GM18508 (cell line): ENCODE measurements at regions not wholly inside any gene's neighbourhood (a gene's known extent, or its start where the extent isn't known, plus 50 kb on each side); places are given as distances from the start of the nearest gene placed in this dataset.
"Not testable (repeated sequence)": the region's sequence is repeated elsewhere in the genome, so short reads cannot be mapped to it uniquely, and the experiment has no call there.

Source experiments
- ATAC-seq: cut with Tn5 transposase; IDR thresholded peaks from one replicate; pipeline ENCODE4 v1.9.1; 2021; ENCODE audit warnings: moderate number of reproducible peaks; ENCODE audit not compliant: insufficient read depth, unreplicated experiment

DNA sequence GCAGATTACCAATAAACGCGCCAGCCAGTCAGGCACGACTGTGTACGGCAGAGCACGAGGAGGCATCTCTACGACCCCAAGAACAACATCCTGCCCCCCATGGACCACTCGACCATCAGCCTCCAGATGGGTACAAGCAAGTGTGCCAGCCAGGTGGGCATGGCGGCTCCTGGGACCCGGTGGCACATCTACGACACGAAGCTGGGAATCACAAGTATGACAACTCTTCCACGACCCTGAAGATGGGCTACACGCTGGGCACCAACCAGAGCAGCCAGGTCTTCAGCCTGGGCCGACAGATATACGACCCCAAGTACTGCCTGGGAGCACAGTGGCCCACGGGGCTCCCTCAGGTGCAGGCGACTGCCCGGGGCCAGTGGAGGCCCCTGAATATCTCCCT lies 217.6 kb downstream of the POTED start:
- ATAC-seq: no peak

DNA sequence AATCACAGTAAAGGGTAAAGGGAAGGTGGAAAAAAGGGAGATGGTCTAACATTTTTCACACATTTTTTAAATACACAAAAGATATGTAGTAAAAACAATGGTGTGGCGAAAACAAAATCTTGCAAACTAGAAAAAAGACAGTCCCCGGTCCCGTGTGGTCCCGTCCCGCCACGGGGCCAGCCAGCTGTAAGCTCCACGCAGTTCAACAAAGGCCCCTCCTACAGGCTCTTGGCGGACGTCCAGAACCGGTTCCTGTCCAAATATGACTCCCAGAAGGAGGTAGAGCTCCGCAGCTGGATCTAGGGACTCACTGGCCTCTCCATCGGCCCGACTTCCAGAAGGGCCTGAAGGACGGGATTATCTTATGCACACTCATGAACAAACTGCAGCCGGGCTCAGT lies 216.9 kb downstream of the POTED start:
- not testable (repeated sequence) for ATAC-seq

DNA sequence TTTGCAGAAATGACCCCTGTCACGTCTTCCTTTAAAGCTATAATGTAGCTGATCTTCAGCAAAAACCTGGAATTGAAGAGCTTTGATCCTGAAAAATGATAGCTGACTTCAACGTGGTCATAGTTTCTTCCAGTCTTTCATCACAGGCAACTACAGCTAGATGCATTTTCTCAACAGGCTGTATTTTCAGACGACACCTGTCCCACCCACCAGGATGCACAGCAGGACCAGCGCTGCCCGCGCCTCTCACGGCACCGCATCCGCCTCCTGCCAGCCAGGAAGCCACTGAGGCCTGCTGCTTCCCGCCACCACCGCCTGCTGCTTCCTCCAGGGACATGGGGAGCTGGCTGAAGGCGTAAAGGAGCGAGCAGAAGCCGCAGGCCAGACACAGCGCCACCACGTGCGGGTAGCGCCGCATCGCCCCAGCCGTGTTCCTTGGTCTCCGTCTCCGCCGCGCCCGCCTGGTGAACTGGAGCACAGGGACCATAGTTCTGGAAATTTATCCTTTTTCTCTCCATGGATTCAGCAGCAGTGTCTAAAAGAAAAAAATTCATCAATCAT lies 215.7 kb downstream of the POTED start:
- ATAC-seq: not testable (repeated sequence)

DNA sequence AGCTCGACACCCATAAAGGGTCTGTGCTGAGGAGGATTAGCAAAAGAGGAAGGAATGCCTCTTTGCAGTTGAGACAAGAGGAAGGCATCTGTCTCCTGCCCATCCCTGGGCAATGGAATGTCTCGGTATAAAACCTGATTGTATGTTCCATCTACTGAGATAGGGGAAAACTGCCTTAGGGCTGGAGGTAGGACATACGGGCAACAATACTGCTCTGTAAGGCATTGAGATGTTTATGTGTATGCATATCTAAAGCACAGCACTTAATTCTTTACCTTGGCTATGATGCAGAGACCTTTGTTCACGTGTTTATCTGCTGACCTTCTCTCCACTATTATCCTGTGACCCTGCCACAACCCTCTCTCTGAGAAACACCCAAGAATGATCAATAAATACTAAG lies 210.7 kb downstream of the POTED start:
- not testable (repeated sequence) for ATAC-seq

DNA sequence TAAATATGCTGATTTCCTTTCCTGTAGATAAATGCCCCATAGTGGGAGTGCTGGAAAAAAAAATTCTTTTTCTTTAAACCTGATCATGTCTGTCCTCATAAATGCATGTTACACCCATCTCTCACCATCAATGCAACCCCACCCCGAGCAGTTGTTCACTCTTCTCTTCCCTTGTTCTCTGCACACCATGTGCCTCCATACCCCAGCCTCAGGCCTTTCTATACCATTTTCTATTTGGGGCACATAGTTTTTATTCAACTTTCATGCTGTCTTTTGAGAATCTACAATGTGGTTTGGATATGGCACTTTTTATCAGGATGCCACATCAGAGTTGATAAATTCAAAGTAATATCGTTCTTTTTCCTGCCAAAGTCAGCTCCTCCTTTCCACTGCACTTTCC lies 202.6 kb downstream of the POTED start:
- ATAC-seq: not testable (repeated sequence)

DNA sequence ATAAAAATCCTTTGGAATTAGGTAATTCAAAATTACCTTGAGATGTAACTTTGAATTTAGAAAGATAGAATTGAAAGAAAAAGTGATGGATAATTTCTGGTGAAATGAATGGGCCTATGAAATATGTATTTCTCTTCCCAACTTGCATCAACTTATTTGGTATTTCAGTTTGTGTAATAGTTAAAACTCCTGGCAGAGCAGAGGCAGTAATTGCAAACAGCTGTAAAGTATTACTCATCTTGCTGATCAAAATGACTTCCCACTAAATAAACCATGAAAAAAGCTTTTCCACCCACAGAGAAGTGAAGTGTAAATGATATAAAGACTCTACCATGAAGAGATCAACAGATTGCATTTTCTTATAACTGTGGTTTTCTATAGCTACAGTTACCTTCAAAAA lies 201.0 kb downstream of the POTED start:
- ATAC-seq: not testable (repeated sequence)

DNA sequence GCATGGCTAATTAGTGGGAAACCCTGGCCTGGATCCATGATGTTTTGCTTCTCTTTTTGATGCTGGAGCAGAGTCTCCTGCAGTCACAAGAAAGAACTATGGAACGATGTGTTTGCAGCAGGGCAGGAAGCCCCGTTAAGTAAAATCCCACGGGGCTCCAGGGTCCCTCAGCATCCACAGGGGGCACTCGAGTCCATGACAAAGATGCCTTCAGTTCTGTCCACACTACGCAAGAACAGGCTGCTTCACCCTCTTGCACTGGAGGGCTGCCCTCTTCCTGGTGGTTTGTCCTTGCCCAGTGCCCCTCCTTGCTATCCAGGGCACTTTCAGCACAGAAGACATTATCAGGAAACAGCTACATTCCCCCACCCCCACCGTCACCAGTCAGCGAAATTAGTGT lies 196.9 kb downstream of the POTED start:
- ATAC-seq: not testable (repeated sequence)

DNA sequence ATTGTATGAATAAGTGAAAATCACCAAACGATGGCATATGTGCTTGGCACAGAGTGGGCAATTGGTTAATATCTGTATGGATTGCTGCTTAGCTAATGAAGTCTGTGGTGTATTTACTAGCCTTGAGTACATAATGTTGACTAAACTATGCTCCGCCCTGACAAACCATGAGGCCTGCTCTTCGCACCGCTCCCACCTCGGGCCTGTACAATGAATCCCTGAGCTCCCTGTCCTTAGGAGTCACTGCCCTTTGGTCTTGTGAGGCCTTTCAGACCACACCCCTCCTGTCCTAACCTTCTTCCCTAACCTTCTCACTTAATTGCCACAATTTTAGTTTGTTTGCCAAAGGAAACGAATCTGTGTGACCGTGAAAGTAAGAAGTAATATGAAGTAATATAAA lies 193.2 kb downstream of the POTED start:
- not testable (repeated sequence) for ATAC-seq
